Islet precursor cell (in vitro differentiated cells): ENCODE measurements at regions not wholly inside any gene's neighbourhood (a gene's known extent, or its start where the extent isn't known, plus 50 kb on each side); places are given as distances from the start of the nearest gene placed in this dataset.
"Not testable (repeated sequence)": the region's sequence is repeated elsewhere in the genome, so short reads cannot be mapped to it uniquely, and the experiment has no call there.

Experiments
- DNase-seq: peaks from one replicate; pipeline ENCODE4 v3.0.0-alpha.2; 2018

DNA sequence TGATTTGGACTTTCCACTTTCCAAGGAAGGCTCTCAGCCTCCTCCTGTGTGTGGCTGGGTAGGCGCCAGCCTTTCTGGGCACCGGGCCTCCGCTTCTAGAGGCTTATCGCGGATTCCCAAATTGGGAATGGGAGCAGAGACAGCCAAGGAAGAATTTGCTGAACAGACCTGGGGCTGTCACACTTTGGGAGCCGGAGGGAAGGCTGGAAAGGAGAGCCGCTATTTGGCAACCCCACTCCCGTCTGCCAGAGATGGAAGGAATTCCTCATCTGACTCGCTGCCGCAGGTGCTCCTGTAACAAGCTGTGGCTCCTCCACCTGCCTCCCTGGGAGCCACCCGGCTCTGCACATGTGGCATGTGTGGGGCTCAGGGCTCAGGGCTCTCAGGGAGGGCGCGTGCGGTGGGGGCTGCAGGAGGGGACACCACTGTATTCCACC, 50.8 kb upstream of the ECHDC3 start:
- no peak for DNase-seq

DNA sequence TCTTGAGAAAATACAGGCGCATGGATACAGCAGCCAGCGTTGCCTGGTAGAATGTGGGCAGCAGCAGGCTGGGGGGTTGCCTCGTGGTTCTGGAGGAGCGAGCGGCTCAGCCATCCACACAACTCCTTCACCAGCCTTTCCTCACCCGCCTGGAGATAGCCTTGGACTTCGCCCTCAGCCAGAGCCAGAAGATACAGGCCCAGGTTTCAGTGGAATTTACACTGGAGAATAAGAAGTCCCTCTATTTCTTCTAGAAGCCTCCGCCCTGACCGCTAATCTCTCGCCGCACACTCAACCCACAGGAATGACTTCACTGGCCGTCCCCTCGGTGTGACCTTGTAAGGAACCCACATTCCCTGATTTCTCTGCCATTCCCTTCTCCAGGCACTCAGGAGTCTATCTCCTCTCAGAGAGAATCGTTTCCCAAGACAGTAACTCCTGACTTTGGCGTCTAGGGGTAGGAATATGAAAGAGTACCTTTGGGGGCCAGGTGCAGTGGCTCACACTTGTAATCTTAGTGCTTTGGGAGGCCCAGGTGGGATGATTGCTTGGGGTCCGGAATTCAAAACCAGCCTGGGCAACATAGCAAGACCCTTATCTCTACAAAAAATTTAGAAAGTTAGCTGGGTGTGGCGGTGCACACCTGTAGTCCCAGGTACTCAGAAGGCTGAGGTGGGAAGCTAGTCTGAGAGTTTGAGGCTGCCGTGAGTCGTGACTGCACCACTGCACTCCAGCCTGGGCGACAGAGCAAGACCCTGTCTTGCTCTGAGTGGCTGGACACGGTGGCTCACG, 52.0 kb upstream of the ECHDC3 start:
- DNase-seq: no peak

DNA sequence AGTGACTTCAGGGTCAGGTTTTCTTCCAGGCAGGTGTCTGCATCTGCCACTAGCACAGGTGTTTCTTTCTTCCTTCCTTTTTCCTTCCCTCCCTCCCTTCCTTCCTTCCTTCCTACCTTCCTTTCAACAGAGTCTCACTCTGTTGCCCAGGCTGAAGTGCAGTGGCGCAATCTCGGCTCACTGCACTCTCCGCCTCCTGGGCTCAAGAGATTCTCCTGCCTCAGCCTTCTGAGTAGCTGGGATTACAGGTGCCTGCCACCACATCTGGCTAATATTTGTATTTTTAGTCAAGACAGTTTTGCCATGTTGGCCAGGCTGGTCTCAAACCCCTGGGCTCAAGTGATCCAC, 53.8 kb upstream of the ECHDC3 start:
- not testable (repeated sequence) for DNase-seq

DNA sequence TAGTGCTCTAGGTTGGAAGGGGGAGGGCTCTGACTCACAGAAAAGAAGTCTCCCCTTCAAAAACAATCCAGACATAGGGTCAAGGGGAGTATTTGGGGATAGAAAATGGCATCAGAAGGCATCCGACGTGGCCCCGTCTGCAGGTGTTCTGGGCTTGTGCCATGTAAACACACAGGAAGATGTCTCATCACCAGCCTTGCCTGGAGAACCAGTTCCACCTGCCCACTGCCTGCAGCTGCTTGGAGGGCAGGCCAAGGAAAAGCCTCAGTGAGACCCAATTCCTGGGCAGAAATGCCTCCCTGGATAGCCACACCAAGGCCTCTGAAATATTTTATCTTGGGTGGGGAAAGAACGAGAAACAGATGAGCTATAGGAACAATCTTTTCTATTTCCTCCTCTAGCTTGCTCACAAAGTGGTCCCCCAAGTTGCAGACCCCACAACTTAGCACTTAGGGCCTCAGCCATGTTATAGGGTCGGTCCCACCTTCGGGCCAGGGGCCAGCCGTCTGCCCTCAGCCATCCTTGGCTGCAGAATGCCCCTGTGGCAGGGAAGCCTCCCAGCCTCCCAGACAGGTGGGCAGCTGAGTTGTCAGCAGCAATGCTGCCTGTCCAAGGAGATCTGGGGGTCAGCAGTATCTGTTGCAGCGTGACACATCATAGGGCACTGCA, 54.3 kb upstream of the ECHDC3 start:
- peak; percentile 68 for DNase-seq

DNA sequence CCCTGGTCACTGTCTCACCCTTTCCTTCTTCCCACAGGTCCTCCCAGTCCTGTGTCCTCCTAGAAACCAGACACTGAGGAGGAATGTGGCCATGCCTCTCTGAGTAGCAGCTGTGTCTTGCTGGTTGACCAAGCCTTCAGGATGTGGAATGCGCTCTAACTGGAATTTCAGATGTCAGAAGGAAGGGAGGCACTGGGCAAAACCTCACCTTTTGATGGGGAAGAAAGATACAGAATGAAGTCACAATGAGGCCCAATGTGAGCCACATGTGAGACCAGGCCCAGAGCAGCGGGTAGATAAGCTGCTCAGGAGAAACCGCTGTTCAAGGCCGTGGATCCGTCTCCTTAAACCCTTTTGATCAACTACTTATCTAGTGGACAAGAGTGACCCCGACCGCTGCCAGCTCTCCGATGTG, 54.8 kb upstream of the ECHDC3 start:
- DNase-seq: peak; percentile 98

DNA sequence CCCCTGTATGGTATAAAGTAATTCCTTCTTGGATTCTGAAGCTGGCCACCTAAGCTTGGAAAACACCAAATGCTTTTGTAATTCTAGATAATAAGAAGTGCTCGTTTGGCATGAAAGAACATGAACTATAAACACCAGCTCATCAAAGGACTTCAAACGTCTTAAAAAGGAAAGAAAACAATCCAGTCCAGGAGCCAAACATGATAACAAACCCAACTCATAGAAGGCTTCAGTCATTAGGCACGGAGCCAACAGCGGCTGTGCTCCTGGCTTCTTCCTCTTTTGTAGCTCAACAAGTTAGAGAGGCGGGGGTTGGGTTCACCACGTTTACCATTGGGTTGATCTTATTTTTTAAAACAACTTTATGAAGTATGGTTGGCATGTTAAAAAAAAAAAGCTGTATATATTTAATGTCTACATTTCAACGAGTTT, 56.4 kb upstream of the ECHDC3 start:
- no peak for DNase-seq

DNA sequence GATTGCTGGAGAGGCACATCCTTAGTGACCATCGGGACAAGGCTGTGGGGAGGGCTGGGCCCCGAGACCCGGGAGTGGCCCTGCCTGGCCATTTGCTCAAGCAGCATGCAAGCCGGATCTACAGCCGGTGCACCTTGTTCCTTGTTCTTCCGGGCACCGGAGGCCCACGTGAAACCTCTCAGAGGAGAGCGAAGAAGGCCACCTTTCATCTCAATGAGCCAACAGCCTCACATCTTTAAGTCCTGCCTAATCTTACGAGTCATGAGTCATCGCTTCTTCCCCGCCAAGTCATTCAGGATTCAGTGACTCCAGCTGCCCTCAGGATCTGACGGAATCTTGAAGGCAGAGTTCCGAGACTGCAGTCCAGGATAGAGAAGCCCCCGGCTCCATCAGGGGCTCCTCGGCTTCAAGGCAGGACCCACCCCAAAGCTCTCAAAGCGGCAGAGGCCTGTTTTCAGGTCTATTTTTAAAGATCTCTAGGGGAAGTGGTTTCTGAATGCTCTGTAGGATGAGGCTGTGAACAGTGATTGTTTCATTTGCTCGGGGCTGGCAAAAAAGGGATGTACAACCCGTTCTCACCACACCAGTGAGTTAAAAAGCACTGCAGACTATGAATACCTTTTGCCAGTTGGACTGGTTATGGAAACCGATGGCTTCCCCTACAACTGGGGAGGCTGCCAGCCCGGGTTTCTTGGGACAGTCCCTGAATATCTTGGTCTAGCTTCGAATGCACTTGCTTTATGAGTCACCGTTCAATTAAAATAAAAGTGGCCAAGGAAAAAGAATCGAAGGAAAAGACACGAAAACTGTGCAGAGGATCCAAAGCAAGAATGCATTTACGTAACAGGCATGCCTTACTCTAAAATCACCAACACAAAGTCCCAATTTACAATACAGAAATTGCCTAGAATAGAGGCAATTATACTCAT, 57.2 kb upstream of the ECHDC3 start:
- peak; percentile 95 for DNase-seq

DNA sequence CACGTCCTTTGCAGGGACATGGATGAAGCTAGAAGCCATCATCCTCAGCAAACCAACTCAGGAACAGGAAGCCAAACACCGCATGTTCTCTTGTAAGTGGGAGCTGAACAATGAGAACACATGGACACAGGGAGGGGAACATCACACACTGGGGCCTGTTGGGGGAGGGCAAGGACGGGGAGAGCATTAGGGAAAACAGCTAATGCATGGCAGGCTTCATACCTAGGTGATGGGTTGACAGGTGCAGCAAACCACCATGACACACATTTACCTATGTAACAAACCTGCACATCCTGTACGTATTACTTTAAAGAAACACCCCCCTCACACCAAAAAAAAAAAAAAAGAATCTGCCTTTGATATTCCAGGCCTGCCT, 57.9 kb upstream of the ECHDC3 start:
- DNase-seq: not testable (repeated sequence)

DNA sequence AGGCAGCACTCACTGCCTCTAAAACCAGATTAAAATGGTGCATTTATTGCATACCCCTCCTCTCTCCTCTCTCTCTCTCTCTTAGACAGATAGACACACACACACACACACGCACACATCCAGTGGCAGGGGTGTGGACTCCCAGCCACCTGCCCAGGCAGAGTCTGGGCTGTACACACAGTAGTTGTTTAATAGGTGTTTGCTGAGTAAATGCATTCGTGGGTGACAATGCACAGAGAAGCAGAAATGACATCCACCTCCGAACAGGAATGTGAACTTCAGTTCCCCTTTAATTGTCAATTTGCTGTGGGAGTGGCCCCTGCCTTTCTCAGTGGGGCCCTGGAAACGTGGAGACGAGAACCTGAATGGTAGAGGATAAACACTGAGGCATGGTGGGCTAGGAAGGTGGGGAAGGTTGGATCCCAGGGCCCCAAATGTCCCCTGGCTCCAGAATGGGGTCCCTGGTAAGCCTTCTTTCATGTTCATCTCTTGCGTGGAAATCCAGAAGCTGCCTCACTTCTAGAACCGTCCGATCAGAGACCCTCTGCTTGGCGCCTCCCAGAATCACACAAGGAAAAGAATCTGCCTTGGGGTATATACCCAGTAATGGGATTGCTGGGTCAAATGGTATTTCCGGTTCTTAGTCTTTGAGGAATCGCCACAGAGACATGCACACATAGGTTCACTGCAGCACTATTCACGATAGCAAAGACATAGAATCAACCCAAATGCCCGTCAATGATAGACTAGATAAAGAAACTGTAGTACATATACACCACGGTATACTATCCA, 58.5 kb upstream of the ECHDC3 start:
- DNase-seq: no peak

DNA sequence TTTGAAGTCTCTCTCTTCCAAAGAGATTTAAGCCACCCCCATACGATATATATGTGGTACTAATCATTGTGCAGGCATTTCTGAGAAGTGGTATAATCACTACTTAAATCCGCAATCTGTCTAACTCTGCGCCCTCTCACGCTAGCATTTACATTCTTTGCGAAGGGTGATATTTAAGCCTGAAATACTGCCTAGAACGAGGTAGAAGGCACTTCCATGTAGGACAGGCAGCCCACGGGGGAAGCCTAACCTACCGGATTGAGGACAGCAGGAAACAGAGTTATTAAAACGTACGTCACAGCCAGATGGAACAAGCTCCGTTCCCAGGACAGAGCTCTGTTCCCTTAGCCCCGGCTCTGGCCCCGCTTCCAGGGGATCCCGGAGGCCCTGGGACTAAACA, 59.3 kb upstream of the ECHDC3 start:
- DNase-seq: no peak

DNA sequence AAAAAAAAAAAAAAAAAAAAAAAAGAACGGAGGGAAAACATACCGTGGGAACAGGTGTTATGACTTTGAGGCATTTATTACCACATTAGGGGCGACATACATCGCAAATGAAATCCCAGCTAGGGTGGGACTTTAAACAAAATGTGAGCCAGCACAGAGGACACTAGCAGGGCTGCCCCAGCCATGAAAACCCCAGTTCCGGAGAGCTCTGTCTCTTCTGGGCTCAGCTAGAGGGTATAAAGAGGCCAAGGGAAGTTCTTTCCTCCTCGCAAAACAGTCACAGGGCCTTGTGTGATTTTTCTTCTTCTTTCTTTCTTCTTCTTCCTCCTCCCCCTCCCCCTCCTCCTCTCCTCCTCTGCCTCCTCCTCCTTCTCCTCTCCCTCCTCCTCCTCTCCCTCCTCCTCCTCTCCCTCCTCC, 59.9 kb upstream of the ECHDC3 start:
- DNase-seq: no peak

DNA sequence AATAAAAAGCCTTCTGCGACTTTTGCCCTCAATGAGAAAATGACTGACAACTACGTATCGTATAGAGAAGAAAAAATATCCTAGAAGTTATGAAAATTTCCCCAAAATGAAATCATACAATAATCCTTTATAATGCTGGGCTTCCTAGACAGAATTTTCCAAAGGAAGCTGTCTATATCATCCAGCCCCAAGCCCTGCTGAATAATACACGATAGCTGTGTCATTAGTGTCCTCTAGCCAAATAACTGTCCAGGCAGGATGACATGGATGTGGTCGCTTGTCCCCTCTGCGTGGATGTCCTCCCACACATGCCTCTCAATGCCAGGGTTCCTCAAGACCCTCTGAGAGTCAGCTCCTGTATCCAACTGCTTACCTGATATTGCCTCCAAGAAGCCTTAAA, 61.7 kb upstream of the ECHDC3 start:
- DNase-seq: no peak

DNA sequence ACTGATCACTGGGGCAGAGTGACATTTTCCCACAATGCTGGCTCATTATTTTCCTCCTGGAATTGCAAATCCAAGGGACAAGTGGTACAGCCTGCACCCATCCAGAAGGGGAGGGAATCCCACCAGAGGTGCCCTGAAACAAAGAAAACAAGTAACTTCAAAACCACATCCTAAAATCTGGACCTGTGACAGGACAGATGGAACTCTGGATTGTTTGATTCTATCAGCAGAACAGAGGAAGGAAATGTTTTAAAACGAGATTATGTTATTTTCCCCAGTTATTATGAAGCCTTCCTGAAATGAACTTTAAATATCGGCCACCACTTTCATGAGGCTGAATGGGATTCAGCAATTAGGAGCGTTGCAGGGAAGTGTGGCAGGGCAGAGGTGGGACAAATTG, 62.2 kb upstream of the ECHDC3 start:
- DNase-seq: no peak

DNA sequence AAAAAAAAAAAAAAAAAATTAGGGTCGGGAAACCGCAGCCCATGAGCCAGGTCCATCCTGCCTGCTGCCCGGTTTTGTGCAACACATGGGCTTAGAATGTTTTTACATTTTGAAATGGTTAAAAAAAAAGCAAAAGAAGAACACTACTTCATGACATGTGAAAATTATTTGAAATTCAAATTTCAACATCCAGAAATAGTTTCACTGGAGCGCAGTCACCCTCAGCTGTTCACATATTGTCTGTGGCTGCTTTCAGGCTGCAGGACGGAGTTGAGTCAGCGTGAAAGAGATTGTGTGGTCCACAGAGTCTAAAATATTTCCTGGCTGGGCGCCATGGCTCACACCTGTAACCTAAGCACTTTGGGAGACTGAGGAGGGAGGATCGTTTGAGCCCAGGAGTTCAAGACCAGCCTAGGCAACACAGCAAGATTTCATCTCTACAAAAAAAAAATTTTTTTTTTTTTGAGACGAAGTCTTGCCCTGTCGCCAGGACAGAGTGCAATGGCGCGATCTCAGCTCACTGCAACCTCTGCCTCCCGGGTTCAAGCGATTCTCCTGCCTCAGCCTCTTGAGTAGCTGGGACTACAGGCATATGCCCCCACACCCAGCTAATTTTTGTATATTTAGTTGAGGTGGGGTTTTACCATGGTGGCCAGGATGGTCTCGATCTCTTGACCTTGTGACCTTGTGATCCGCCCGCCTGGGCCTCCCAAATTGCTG, 63.9 kb upstream of the ECHDC3 start:
- DNase-seq: no peak

DNA sequence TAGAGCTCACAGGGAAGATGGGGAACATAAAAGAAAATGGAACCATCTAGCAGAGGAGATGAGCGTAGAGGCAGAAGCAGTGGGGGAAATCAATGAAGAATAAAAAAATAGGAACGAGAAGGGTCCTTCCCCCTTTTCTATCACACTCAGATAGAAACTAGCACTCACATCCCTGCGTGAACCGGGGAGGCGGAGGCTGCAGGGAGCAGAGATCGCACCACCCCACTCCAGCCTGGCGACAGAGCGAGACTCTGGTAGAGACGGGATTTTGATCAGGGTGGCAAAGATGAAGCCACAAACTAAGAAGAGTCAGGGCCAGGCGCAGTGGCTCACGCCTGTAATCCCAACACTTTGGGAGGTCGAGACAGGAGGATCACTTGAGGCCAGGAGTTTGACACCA, 64.7 kb upstream of the ECHDC3 start:
- no peak for DNase-seq

DNA sequence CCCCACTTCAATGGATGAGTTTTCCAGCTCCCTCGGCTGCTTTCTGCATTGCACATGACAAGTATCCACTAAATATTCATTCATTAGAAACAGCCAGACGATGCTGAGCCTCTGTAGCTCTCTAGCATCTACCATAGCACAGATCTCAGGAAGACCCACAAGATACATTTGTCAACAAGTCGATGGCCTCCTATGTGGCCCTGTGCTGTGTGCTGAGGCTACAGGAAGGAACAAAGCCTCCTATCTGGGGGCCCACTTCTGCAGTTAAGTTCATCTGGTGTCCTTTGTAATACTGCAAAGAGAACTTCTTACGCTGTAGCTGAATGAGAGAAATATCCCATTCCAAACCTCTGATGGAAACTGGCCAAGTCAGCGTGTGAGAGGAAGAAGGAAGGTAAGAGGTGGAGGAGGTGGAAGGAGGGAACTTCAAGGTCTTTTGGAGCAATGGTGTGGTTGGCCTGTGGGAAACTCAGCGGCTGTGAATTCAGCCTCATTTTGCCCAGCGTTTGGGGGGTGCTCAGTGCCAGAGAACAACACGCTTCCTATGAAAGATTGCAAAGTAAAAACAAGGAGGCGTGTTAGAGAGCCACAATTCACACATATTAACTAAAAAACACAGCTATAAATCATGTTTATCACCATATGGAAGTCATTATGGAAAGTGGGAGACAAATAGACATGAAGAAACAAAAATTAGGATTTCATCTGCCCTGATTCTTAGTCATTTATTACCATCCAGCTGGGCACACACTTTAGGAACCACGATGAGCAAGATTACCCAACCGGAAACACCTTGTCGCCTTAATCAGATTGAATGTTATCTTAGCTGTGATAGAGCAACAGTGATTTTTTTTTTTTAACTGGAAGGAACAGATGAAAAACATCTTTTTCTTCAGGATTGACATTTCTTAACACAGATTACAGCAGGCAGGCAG, 62.2 kb upstream of the USP6NL start:
- DNase-seq: no peak

DNA sequence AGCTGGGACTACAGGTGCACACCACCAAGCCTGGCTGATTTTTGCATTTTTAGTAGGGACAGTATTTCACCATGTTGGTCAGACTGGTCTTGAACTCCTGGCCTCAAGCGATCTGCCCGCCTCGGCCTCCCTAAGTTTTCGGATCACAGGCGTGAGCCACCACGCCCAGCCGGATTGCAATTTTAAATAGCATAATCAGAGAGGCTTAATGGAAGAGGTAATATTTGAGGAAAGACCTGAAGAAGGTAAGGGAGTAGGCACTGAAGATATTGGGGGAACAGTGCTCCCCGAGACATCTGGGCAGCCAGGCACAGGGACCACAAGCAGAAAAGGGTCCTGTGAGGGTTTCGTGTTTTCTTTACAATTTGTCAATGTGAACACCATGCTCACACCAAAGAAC, 61.4 kb upstream of the USP6NL start:
- no peak for DNase-seq

DNA sequence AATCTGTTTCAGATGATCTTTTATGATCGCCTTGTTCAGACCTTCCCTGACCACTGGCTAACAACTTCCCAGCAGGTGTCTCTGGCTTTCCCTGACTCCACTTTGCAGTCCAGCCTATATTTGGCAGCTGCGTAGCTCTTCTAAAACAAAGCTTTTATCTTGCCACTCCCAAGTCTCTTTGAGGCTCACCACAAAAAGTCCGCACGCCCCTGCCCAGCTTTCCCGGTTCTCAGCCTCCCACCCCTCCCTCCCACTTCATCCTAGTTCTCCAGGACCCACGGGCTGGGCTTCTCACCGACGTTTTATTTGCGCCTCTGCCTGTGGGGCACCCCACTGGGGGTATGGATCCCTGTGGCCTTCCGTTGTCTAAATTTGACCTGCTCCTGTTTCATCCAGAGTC, 58.9 kb upstream of the USP6NL start:
- DNase-seq: no peak

DNA sequence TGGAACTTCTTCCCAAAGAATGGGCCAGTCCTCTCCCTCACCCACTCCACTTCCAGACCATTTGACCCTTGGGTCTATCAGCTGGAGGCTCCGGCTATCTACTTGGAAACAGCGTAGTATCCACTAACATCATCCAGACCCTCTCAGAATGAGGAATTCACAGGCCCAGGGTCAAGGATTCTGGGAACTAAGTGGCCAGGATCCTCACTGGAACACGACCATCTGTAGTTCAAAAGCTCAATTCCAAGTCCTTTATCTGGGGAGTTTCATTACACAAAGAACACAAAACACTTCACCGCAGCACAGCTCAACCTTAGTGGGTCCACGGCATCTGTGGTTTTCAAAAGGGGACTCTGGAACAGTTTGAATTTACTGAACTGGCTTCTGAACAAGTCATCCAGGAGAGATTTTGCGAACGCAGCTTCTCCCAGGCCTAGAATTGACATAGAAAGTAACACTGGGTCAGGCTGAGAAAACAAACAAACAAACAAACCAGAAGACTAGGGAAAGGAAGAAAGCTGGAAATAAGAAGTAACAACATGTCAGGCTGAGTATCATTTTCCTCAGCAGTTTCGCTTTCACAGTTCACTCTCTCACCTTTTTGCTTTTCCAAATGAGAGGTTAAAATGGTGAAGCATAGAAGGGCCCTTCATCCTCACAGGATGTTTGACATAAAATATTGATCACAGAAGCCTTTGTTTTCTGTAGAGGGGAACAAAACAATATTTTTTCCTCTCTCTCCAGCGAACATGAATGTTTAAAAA, 57.6 kb upstream of the USP6NL start:
- DNase-seq: no peak

DNA sequence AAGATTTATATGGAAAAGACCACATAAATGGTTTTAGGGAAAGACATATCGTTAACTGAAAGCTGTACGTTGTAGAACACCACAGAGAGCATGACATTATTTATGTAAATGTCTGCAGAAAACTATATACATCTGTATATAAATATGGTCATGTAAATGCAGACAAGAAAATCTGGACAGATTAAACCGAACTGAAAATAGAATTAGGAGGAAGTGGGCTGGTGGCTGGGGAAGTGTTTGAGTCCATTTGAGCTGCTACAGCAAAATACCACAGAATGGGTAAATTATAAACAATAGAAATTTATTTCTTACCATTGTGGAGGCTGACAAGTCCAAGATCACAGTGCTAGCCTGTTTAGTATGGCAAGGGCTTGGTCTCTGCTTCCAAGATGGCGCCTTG, 56.3 kb upstream of the USP6NL start:
- no peak for DNase-seq
